ENCODE measurements at regions not wholly inside any gene's neighbourhood (a gene's known extent, or its start where the extent isn't known, plus 50 kb on each side); places are given as distances from the start of the nearest gene placed in this dataset.

GRCh38 chr9:12874395-12874794 is 99.6 kb downstream of the LURAP1L start:
- DNase-seq (ENCODE audit: low spot score) (no peak), ATAC-seq (no peak)
- intact Hi-C loops (cut with DNase I): no loop called here

GRCh38 chr9:12875191-12875590 is 100.4 kb downstream of the LURAP1L start:
- ATAC-seq (no peak), DNase-seq (ENCODE audit: low spot score) (no peak)
- intact Hi-C loops (cut with DNase I): no loop called here

- ATAC-seq (no peak), DNase-seq (ENCODE audit: low spot score) (no peak)
- intact Hi-C loops (cut with DNase I): no loop called here
Observed at GRCh38 chr9:12876872-12877271, 102.1 kb downstream of the LURAP1L start.

GRCh38 chr9:12878351-12878978 is 103.6 kb downstream of the LURAP1L start:
- intact Hi-C loops (cut with DNase I): no loop called here
- DNase-seq (ENCODE audit: low spot score) (no peak), ATAC-seq (no peak)

GRCh38 chr9:12879961-12880360 is 105.1 kb downstream of the LURAP1L start:
- DNase-seq (ENCODE audit: low spot score) (no peak), ATAC-seq (no peak)
- intact Hi-C loops (cut with DNase I): no loop called here

GRCh38 chr9:12880406-12881015 is 105.7 kb downstream of the LURAP1L start:
- ATAC-seq (no peak), DNase-seq (ENCODE audit: low spot score) (no peak)
- intact Hi-C loops (cut with DNase I): no loop called here

GRCh38 chr9:12882430-12882829 is 107.6 kb downstream of the LURAP1L start:
- no peak for DNase-seq (ENCODE audit: low spot score)
- intact Hi-C loops (cut with DNase I): no loop called here
- ATAC-seq: peak; percentile 77

- DNase-seq (ENCODE audit: low spot score) (no peak), ATAC-seq (peak; percentile 65)
- intact Hi-C loops (cut with DNase I): no loop called here
Observed at GRCh38 chr9:12884736-12885395, 110.0 kb downstream of the LURAP1L start.

- intact Hi-C loops (cut with DNase I): no loop called here
- ATAC-seq: no peak
- no peak for DNase-seq (ENCODE audit: low spot score)
Observed at GRCh38 chr9:12889402-12890106, 114.7 kb downstream of the LURAP1L start.

GRCh38 chr9:12891588-12891987 is 116.8 kb downstream of the LURAP1L start:
- ATAC-seq (no peak), DNase-seq (ENCODE audit: low spot score) (no peak)
- intact Hi-C loops (cut with DNase I): no loop called here

GRCh38 chr9:12903316-12903715 is 128.5 kb downstream of the LURAP1L start:
- intact Hi-C loops (cut with DNase I): no loop called here
- DNase-seq (ENCODE audit: low spot score) (no peak), ATAC-seq (no peak)

GRCh38 chr9:12904261-12905000 is 129.6 kb downstream of the LURAP1L start:
- no peak for ATAC-seq
- intact Hi-C loops (cut with DNase I): no loop called here

GRCh38 chr9:12906646-12907045 is 131.8 kb downstream of the LURAP1L start:
- ATAC-seq (no peak), DNase-seq (ENCODE audit: low spot score) (no peak)
- intact Hi-C loops (cut with DNase I): no loop called here

More at GRCh38 chr9:12904261-12905000, 129.6 kb downstream of the LURAP1L start:
- no peak for DNase-seq (ENCODE audit: low spot score)

- DNase-seq (ENCODE audit: low spot score) (no peak), ATAC-seq (no peak)
- intact Hi-C loops (cut with DNase I): no loop called here
Observed at GRCh38 chr9:12908895-12909294, 134.1 kb downstream of the LURAP1L start.

GRCh38 chr9:12915366-12915954 is 140.6 kb downstream of the LURAP1L start:
- intact Hi-C loops (cut with DNase I): no loop called here
- no peak for ATAC-seq
- no peak for DNase-seq (ENCODE audit: low spot score)

- intact Hi-C loops (cut with DNase I): no loop called here
- peak; percentile 82 for ATAC-seq
- DNase-seq (ENCODE audit: low spot score): no peak
Observed at GRCh38 chr9:12916042-12916441, 141.2 kb downstream of the LURAP1L start.

GRCh38 chr9:12920437-12920836 is 145.6 kb downstream of the LURAP1L start:
- intact Hi-C loops (cut with DNase I): no loop called here
- DNase-seq (ENCODE audit: low spot score) (no peak), ATAC-seq (no peak)

GRCh38 chr9:12921621-12922020 is 146.8 kb downstream of the LURAP1L start:
- intact Hi-C loops (cut with DNase I): no loop called here

More at GRCh38 chr9:12921621-12922020, 146.8 kb downstream of the LURAP1L start:
- ATAC-seq: no peak
- DNase-seq (ENCODE audit: low spot score): no peak
